ENCODE measurements at regions not wholly inside any gene's neighbourhood (a gene's known extent, or its start where the extent isn't known, plus 50 kb on each side); places are given as distances from the start of the nearest gene placed in this dataset.

- no peak for DNase-seq (ENCODE audit: low read depth, low spot score)
Measured at GRCh38 chr5:138625134-138625533, 49.9 kb upstream of the HSPA9 start.

Measured in pulmonary artery endothelial cell (primary cell).